ENCODE measurements at regions not wholly inside any gene's neighbourhood (a gene's known extent, or its start where the extent isn't known, plus 50 kb on each side); places are given as distances from the start of the nearest gene placed in this dataset.

DNA sequence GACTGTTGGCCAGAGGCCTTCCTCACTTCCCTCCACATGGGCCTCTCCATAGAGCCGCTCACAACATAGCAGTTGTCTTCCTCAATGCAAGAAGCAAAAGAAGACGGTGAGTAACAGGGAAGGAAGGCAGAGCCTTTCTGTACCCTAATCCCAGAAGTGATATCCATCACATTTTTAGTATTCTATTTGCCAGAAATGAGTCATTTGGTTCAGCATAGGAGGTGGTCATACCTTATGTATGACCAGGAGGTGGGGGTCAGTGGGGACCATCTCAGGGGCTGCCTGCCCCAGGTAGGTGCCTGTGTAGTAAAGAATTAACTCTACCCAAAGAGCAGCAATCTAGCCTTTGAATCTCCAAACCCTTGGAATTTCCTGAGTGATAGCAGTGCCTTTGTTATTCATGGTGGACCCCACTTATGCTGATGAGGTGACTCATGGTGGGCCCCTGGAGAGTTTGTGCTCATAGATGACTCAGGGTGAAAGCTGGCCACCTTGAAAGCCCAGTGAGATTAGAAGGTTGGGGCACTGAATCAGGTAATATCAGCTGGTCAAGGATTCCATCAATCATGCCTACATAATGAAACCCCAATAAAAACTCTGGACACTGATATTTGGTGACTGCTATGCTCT is 323.9 kb upstream of the IGF1R start:
- TF ChIP-seq CTCF (IDR thresholded peaks at IDR 0.05) (no peak), EP300 (IDR thresholded peaks at IDR 0.05; ENCODE audit: low read depth) (no peak), POLR2A (IDR thresholded peaks at IDR 0.05) (no peak), POLR2AphosphoS5 (IDR thresholded peaks at IDR 0.05) (no peak)
